ENCODE measurements at regions not wholly inside any gene's neighbourhood (a gene's known extent, or its start where the extent isn't known, plus 50 kb on each side); places are given as distances from the start of the nearest gene placed in this dataset.

DNA sequence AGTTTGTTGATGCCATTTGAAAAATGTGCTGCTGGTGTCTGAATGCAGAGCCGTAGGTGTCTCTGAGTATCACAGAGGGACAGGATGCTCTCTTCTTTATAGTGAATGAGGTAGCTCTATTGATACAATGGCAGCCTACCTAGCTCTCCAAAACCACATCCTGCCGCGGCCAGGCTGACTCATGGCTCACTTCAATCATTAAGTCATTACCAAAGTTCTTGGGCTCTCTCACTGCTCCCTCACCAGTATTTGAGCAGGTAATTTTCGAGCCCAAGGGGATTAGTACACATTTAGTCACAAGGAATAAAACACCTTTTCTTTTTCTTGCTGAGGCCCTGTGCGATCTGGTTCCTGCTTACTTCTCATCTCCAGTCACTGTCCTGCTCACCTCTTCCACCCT lies 509.0 kb upstream of the LARGE1 start:
- DNase-seq (no peak), ATAC-seq (ENCODE audit: low FRiP score in 2 of 2) (no peak)
- H3K9me3 ChIP-seq: peaks cover 0 to 4% (median 0%) of the 10 kb centered on the region in 4 donors
- H3K4me3 ChIP-seq: no peak overlapping the region
- WGBS, 2 donors: 73 to 78% methylated on average over 5 of the region's 5 CpGs
- H3K36me3 ChIP-seq: no peaks in the 10 kb centered on the region
- H3K27ac ChIP-seq: no peak overlapping the region
- no peak for TF ChIP-seq POLR2A (IDR thresholded peaks at IDR 0.05)
- no peak for TF ChIP-seq POLR2AphosphoS5 (IDR thresholded peaks at IDR 0.05)
- no peak for TF ChIP-seq EP300 (IDR thresholded peaks at IDR 0.05)
- TF ChIP-seq, protein P1, sequence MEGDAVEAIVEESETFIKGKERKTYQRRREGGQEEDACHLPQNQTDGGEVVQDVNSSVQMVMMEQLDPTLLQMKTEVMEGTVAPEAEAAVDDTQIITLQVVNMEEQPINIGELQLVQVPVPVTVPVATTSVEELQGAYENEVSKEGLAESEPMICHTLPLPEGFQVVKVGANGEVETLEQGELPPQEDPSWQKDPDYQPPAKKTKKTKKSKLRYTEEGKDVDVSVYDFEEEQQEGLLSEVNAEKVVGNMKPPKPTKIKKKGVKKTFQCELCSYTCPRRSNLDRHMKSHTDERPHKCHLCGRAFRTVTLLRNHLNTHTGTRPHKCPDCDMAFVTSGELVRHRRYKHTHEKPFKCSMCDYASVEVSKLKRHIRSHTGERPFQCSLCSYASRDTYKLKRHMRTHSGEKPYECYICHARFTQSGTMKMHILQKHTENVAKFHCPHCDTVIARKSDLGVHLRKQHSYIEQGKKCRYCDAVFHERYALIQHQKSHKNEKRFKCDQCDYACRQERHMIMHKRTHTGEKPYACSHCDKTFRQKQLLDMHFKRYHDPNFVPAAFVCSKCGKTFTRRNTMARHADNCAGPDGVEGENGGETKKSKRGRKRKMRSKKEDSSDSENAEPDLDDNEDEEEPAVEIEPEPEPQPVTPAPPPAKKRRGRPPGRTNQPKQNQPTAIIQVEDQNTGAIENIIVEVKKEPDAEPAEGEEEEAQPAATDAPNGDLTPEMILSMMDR (IDR thresholded peaks at IDR 0.05): no peak
- H3K4me1 ChIP-seq: no peaks in the 10 kb centered on the region
- H3K27me3 ChIP-seq: no peaks in the 10 kb centered on the region

DNA sequence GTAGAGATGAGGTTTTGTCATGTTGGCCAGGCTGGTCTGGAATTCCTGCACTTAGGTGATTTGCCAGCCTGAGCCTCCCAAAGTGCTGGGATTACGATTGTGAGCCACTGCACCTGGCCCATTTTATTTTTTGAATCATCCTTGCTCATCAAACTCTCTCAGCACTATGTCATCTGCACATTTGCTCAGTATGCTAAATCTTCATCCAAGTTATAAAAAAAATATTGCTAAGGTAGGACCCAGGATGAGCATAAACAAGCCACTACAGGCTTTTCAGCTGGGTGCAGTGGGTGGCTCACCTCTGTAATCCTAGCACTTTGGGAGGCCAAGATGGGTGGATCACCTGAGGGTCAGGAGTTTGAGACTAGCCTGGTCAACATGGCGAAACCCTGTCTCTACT lies 510.1 kb upstream of the LARGE1 start:
- TF ChIP-seq POLR2AphosphoS5 (IDR thresholded peaks at IDR 0.05): no peak
- no peak for TF ChIP-seq POLR2A (IDR thresholded peaks at IDR 0.05)
- Histone ChIP-seq H3K27me3 (no peaks in the 10 kb centered on the region), H3K4me1 (no peaks in the 10 kb centered on the region), H3K36me3 (no peaks in the 10 kb centered on the region), H3K27ac (no peak overlapping the region), H3K4me3 (no peak overlapping the region), H3K9me3 (peaks cover 0 to 4% (median 0%) of the 10 kb centered on the region in 4 donors)
- no peak for DNase-seq
- ATAC-seq (ENCODE audit: low FRiP score in 2 of 2): no peak
- 71 to 78% methylated on average over 2 of the region's 2 CpGs for WGBS, 2 donors

DNA sequence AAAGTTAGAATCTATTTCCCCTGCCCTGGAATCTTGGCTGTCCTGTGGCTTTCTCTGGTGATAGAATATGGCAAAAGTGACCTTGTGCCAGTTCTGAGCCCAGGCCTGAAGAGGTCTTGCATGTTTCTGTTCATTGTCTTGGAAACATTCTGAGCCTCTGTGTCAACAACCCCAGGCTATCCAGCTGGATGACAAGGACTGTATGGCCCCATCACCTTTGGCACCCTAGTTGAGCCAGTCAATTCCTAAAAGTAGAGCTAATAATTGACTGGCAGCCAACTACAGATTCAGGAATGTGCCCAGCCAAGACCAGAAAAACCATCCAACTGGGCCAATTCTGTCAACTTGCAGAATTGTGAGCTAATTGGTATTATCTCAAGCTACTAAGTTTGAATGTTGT lies 514.1 kb upstream of the LARGE1 start:
- no peaks in the 10 kb centered on the region for H3K36me3 ChIP-seq

DNA sequence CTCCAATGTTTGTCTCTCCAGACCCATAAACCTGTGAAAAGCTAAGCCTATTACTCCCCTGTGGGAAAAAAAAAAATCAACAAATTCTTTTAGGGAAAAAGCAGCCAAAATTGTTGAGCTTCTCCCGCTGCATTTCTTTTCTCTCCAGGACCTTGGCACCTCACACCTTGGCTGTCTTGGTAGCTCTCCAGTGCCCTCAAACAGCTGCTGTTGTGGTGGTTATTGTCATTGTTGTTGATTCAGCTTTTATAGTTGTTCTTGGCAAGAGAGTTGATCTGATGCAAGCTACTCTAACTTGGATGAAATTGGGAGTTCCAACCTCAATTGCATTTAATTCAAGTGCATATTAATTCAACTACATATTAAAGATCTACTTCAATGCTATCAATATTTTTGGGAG lies 516.9 kb upstream of the LARGE1 start:
- H3K27me3 ChIP-seq: no peaks in the 10 kb centered on the region
- H3K27ac ChIP-seq: no peak overlapping the region
- TF ChIP-seq POLR2AphosphoS5 (IDR thresholded peaks at IDR 0.05) (no peak), EP300 (IDR thresholded peaks at IDR 0.05) (no peak), POLR2A (IDR thresholded peaks at IDR 0.05) (no peak)
- TF ChIP-seq, protein P1 (IDR thresholded peaks at IDR 0.05): no peak
- no peaks in the 10 kb centered on the region for H3K4me1 ChIP-seq
- 84 to 88% methylated on average over 1 of the region's 1 CpG for WGBS, 2 donors
- ATAC-seq (ENCODE audit: low FRiP score in 2 of 2) (no peak), DNase-seq (no peak)
- H3K4me3 ChIP-seq: no peak overlapping the region
- H3K36me3 ChIP-seq: no peaks in the 10 kb centered on the region
- H3K9me3 ChIP-seq: no peaks in the 10 kb centered on the region

More for the DNA sequence above, 514.1 kb upstream of the LARGE1 start:
- DNase-seq (no peak), ATAC-seq (ENCODE audit: low FRiP score in 2 of 2) (no peak)
- Histone ChIP-seq H3K9me3 (no peaks in the 10 kb centered on the region), H3K4me1 (no peaks in the 10 kb centered on the region), H3K27ac (no peak overlapping the region), H3K4me3 (no peak overlapping the region), H3K27me3 (no peaks in the 10 kb centered on the region)
- TF ChIP-seq EP300 (IDR thresholded peaks at IDR 0.05): no peak
- TF ChIP-seq POLR2A (IDR thresholded peaks at IDR 0.05): no peak
- no peak for TF ChIP-seq POLR2AphosphoS5 (IDR thresholded peaks at IDR 0.05)
- TF ChIP-seq, protein P1 (IDR thresholded peaks at IDR 0.05): no peak

DNA sequence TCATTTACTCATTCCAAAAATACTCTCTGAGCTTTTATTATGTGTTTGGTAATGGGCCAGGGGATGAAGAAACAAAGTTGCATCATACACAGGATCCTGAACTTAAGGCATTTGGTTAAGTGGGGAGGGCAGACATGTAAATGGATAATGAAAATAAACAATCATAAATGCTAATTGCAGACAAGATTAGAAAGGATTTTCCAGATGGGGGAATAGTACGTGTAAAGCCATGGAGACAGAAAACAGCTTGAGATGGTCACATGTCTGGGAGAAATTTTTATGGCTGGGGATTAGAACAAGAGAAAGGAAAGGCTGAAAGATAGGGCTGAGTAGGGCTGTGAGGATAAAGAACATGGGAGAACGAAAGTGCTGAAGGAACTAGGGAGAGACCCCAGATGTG lies 534.3 kb upstream of the LARGE1 start:
- H3K36me3 ChIP-seq: no peaks in the 10 kb centered on the region
- ATAC-seq (ENCODE audit: low FRiP score in 2 of 2) (no peak), DNase-seq (no peak)
- no peak overlapping the region for H3K4me3 ChIP-seq
- H3K9me3 ChIP-seq: no peaks in the 10 kb centered on the region
- H3K4me1 ChIP-seq: no peaks in the 10 kb centered on the region
- H3K27me3 ChIP-seq: no peaks in the 10 kb centered on the region
- no peak overlapping the region for H3K27ac ChIP-seq
- no peak for TF ChIP-seq POLR2AphosphoS5 (IDR thresholded peaks at IDR 0.05)
- TF ChIP-seq POLR2A (IDR thresholded peaks at IDR 0.05): no peak
- TF ChIP-seq, protein P1 (IDR thresholded peaks at IDR 0.05): no peak
- TF ChIP-seq EP300 (IDR thresholded peaks at IDR 0.05): no peak
- WGBS, 2 donors: 56 to 59% methylated on average over 2 of the region's 2 CpGs

Measured in upper lobe of left lung (tissue), 6 donors.